GM23338 (cell line): ENCODE measurements at regions not wholly inside any gene's neighbourhood (a gene's known extent, or its start where the extent isn't known, plus 50 kb on each side); places are given as distances from the start of the nearest gene placed in this dataset.
A peak's percentile ranks its signal among the peaks of the same experiment; 100 is the strongest.

Experiments used
- ATAC-seq: fragments of 200-7000 bp; cut with Tn5 transposase; 3 replicates; pipeline ENCODE4 v1.9.1; 2020
- DNase-seq: peaks from one replicate; pipeline ENCODE4 v3.0.0-alpha.2; 2015; ENCODE audit warnings: low spot score
- H2AFZ ChIP-seq: fragments of 200-600 bp; sonication (generic); 2 replicates; pipeline ENCODE4 v1.8.0; 2016; ENCODE audit warnings: antibody characterized with exemption, mild to moderate bottlenecking, moderate library complexity
- H3F3A ChIP-seq: fragments of 200-600 bp; sonication (generic); replicated peaks from 2 replicates; pipeline ENCODE4 v1.8.0; 2017; ENCODE audit warnings: antibody characterized with exemption, mixed run types, low read depth
- H3K27ac ChIP-seq: fragments of 200-600 bp; sonication (generic); 2 replicates; pipeline ENCODE4 v1.6.1; 2016; ENCODE audit warnings: low read depth
- H3K27me3 ChIP-seq: fragments of 200-600 bp; sonication (generic); 2 replicates; pipeline ENCODE4 v1.8.0; 2016; ENCODE audit warnings: mild to moderate bottlenecking, mixed run types, moderate library complexity; ENCODE audit not compliant: insufficient read depth
- H3K36me3 ChIP-seq: fragments of 200-600 bp; sonication (generic); 2 replicates; pipeline ENCODE4 v1.8.0; 2016; ENCODE audit warnings: mild to moderate bottlenecking; ENCODE audit not compliant: insufficient read depth
- H3K4me1 ChIP-seq: fragments of 200-600 bp; sonication (generic); 2 replicates; pipeline ENCODE4 v1.8.0; 2016; ENCODE audit warnings: mild to moderate bottlenecking, moderate library complexity; ENCODE audit not compliant: insufficient read depth
- H3K4me2 ChIP-seq: fragments of 200-600 bp; sonication (generic); 2 replicates; pipeline ENCODE4 v1.7.1; 2017; ENCODE audit warnings: mixed run types
- H3K4me3 ChIP-seq: fragments of 200-600 bp; sonication (generic); 2 replicates; pipeline ENCODE4 v1.6.1; 2016; ENCODE audit warnings: mixed run types
- H3K79me2 ChIP-seq: fragments of 200-600 bp; sonication (generic); replicated peaks from 2 replicates; pipeline ENCODE4 v1.8.0; 2017; ENCODE audit warnings: mild to moderate bottlenecking; ENCODE audit not compliant: insufficient read depth
- H3K9me2 ChIP-seq: fragments of 200-600 bp; sonication (generic); 2 replicates; pipeline ENCODE4 v1.8.0; 2017; ENCODE audit not compliant: insufficient read depth
- H4K20me1 ChIP-seq: fragments of 200-600 bp; sonication (generic); replicated peaks from 2 replicates; pipeline ENCODE4 v1.8.0; 2017; ENCODE audit warnings: mild to moderate bottlenecking; ENCODE audit not compliant: insufficient read depth
- H3K27ac Mint-ChIP-seq: 2 replicates; pipeline ENCODE4 v1.8.0; 2020; ENCODE audit warnings: inconsistent platforms, mild to moderate bottlenecking, moderate library complexity, mixed read lengths
- H3K27me3 Mint-ChIP-seq: 3 replicates; pipeline ENCODE4 v1.8.0; 2022; ENCODE audit warnings: low read depth, mild to moderate bottlenecking, moderate library complexity, mixed read lengths, inconsistent platforms; ENCODE audit not compliant: insufficient read depth, poor library complexity
- H3K36me3 Mint-ChIP-seq: 3 replicates; pipeline ENCODE4 v1.8.0; 2021; ENCODE audit warnings: low read depth, mild to moderate bottlenecking, inconsistent platforms, moderate library complexity, mixed read lengths
- H3K4me1 Mint-ChIP-seq: 3 replicates; pipeline ENCODE4 v1.8.0; 2020; ENCODE audit warnings: mild to moderate bottlenecking, inconsistent platforms, mixed read lengths
- H3K4me3 Mint-ChIP-seq: 3 replicates; pipeline ENCODE4 v1.8.0; 2021; ENCODE audit warnings: moderate library complexity, mild to moderate bottlenecking, inconsistent platforms, mixed read lengths
- H3K9me3 Mint-ChIP-seq: 3 replicates; pipeline ENCODE4 v1.8.0; 2020; ENCODE audit warnings: moderate library complexity, mild to moderate bottlenecking, inconsistent platforms, mixed read lengths
- CREB1 ChIP-seq: fragments of 250-450 bp; sonication (Bioruptor Pico); IDR thresholded peaks from 2 replicates; pipeline ENCODE4 v1.5.0; 2020; ENCODE audit warnings: low read depth, mild to moderate bottlenecking, moderate library complexity
- CTCF ChIP-seq, 2 experiments: fragments of 200-600 bp in 1 of 2; sonication (generic) in 1 of 2; conservative IDR thresholded peaks; 2 replicates each; pipeline versions ENCODE4 v1.5.1 to v1.6.1; 2016 to 2017; ENCODE audit warnings: antibody characterized with exemption in 2 of 2, low read depth in 2 of 2, mild to moderate bottlenecking in 2 of 2, moderate library complexity in 1 of 2
- EZH2 ChIP-seq: fragments of 200-600 bp; sonication (generic); IDR thresholded peaks from one replicate; pipeline ENCODE4 v1.8.0; 2017; ENCODE audit warnings: antibody characterized with exemption, mild to moderate bottlenecking, low read depth; ENCODE audit not compliant: unreplicated experiment
- POLR2AphosphoS5 ChIP-seq: IDR thresholded peaks from 2 replicates; pipeline ENCODE4 v1.6.1; 2016; ENCODE audit warnings: antibody characterized with exemption, low read depth
- STAT1 ChIP-seq: IDR thresholded peaks from one replicate; pipeline ENCODE4 v1.6.1; 2016; ENCODE audit warnings: antibody characterized with exemption; ENCODE audit not compliant: unreplicated experiment
- ZNF114 ChIP-seq: fragments of 250-450 bp; sonication (Bioruptor Pico); IDR thresholded peaks from 2 replicates; pipeline ENCODE4 v1.5.0; 2020; ENCODE audit warnings: mild to moderate bottlenecking, moderate library complexity
- ZNF331 ChIP-seq: fragments of 250-450 bp; sonication (Bioruptor Pico); IDR thresholded peaks from 2 replicates; pipeline ENCODE4 v1.5.0; 2020; ENCODE audit warnings: low read depth, mild to moderate bottlenecking, moderate library complexity
- TF ChIP-seq, protein P1 (sequence below): fragments of 250-450 bp; sonication (Bioruptor Pico); IDR thresholded peaks from 2 replicates; pipeline ENCODE4 v1.5.0; 2020; ENCODE audit warnings: mild to moderate bottlenecking, moderate library complexity

DNA sequence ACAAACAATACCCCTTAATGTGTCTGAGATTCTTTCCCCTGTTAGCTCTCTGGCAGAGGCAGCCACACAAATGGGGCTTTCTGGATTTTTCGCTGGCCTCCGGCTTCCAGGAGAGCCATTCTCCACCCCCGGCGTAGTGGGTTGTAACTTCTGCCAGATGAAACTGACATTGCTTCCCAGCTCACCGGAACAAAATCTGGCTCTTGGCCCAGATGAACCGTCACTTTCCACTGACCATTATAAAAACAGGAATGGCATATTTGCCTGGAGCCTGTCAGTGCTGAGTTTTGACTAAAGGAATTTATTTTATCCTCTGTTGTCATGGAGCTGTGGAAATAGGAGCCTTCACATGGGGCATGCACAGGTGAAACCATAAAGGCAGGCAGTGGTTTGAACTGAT is 120.6 kb upstream of the GPR12 start (continued):
- TF ChIP-seq, protein P1, sequence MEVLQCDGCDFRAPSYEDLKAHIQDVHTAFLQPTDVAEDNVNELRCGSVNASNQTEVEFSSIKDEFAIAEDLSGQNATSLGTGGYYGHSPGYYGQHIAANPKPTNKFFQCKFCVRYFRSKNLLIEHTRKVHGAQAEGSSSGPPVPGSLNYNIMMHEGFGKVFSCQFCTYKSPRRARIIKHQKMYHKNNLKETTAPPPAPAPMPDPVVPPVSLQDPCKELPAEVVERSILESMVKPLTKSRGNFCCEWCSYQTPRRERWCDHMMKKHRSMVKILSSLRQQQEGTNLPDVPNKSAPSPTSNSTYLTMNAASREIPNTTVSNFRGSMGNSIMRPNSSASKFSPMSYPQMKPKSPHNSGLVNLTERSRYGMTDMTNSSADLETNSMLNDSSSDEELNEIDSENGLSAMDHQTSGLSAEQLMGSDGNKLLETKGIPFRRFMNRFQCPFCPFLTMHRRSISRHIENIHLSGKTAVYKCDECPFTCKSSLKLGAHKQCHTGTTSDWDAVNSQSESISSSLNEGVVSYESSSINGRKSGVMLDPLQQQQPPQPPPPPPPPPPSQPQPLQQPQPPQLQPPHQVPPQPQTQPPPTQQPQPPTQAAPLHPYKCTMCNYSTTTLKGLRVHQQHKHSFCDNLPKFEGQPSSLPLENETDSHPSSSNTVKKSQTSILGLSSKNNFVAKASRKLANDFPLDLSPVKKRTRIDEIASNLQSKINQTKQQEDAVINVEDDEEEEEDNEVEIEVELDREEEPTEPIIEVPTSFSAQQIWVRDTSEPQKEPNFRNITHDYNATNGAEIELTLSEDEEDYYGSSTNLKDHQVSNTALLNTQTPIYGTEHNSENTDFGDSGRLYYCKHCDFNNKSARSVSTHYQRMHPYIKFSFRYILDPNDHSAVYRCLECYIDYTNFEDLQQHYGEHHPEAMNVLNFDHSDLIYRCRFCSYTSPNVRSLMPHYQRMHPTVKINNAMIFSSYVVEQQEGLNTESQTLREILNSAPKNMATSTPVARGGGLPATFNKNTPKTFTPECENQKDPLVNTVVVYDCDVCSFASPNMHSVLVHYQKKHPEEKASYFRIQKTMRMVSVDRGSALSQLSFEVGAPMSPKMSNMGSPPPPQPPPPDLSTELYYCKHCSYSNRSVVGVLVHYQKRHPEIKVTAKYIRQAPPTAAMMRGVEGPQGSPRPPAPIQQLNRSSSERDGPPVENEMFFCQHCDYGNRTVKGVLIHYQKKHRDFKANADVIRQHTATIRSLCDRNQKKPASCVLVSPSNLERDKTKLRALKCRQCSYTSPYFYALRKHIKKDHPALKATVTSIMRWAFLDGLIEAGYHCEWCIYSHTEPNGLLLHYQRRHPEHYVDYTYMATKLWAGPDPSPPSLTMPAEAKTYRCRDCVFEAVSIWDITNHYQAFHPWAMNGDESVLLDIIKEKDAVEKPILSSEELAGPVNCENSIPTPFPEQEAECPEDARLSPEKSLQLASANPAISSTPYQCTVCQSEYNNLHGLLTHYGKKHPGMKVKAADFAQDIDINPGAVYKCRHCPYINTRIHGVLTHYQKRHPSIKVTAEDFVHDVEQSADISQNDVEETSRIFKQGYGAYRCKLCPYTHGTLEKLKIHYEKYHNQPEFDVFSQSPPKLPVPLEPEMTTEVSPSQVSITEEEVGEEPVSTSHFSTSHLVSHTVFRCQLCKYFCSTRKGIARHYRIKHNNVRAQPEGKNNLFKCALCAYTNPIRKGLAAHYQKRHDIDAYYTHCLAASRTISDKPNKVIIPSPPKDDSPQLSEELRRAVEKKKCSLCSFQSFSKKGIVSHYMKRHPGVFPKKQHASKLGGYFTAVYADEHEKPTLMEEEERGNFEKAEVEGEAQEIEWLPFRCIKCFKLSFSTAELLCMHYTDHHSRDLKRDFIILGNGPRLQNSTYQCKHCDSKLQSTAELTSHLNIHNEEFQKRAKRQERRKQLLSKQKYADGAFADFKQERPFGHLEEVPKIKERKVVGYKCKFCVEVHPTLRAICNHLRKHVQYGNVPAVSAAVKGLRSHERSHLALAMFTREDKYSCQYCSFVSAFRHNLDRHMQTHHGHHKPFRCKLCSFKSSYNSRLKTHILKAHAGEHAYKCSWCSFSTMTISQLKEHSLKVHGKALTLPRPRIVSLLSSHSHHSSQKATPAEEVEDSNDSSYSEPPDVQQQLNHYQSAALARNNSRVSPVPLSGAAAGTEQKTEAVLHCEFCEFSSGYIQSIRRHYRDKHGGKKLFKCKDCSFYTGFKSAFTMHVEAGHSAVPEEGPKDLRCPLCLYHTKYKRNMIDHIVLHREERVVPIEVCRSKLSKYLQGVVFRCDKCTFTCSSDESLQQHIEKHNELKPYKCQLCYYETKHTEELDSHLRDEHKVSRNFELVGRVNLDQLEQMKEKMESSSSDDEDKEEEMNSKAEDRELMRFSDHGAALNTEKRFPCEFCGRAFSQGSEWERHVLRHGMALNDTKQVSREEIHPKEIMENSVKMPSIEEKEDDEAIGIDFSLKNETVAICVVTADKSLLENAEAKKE: no peak
- TF ChIP-seq EZH2 (no peak), STAT1 (no peak), CREB1 (no peak), ZNF331 (CRISPR knock-in tag) (no peak), CTCF (conservative IDR thresholded peaks at IDR 0.05; ENCODE audit: low read depth in 2 of 2) (no peak)

DNA sequence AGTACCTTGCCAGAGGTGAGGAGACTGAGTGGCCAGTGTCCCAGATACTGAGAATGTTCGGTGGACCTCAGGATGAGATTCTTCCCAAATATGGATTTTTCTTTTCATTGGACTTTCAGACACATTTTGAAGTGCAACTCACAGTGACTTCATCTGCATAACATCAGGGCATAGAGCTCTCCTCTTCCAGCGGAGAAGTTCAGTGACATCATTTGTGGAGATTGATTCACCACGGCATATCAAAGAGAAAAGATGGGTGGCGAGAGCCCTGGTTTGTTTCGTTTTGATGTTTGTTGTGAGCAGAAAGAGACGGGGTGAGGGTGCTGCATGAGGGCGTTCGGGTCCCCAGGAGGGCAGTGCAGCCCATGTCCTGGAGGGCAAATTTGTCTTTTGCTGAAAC is 120.1 kb upstream of the GPR12 start:
- TF ChIP-seq POLR2AphosphoS5 (no peak), EZH2 (no peak), STAT1 (no peak), ZNF114 (CRISPR knock-in tag) (no peak)
- DNase-seq (no peak), ATAC-seq (no peak)
- H3K36me3 Mint-ChIP-seq: peaks cover 21% of the 10 kb centered on the region
- no peak overlapping the region for H3K4me3 Mint-ChIP-seq
- Histone ChIP-seq H3K4me2 (no peak overlapping the region), H3K79me2 (no peaks in the 10 kb centered on the region), H3F3A (no peaks in the 10 kb centered on the region), H3K27ac (no peak overlapping the region), H3K27me3 (no peaks in the 10 kb centered on the region), H2AFZ (no peak overlapping the region), H3K9me2 (peaks cover 13% of the 10 kb centered on the region; the same call in 1 of the 2 replicates), H3K4me3 (no peak overlapping the region), H3K36me3 (0 out of 2 replicates have a peak, but pooled peaks cover 4% of the 10 kb centered on the region), H4K20me1 (no peaks in the 10 kb centered on the region), H3K4me1 (no peaks in the 10 kb centered on the region; the same call in 1 of the 2 replicates)
- peaks cover 5% of the 10 kb centered on the region for H3K27me3 Mint-ChIP-seq
- H3K9me3 Mint-ChIP-seq: peaks cover 22% of the 10 kb centered on the region
- peaks cover 20% of the 10 kb centered on the region for H3K4me1 Mint-ChIP-seq
- peak overlapping the region; percentile 27; the same call in 1 of the 2 replicates for H3K27ac Mint-ChIP-seq
